OCI-LY7 (cell line): ENCODE measurements at regions not wholly inside any gene's neighbourhood (a gene's known extent, or its start where the extent isn't known, plus 50 kb on each side); places are given as distances from the start of the nearest gene placed in this dataset.

Experiments
- BruUV-seq: library from RNA; stranded (reverse); fragments of 400-500 nt; replicated peaks from 2 replicates; lab custom pipeline; 2021; lab: Mats Ljungman, UMichigan
- CTCF ChIA-PET: fragments of 300-600 bp; sonication (Branson Sonifier 250); formaldehyde crosslinking; loops from one replicate; lab custom pipeline; 2022; ENCODE audit warnings: antibody characterized with exemption; ENCODE audit not compliant: unreplicated experiment; lab: Charles Lee
- POLR2A ChIA-PET: fragments of 300-600 bp; sonication (Branson Sonifier 250); formaldehyde crosslinking; loops from one replicate; lab custom pipeline; 2022; ENCODE audit warnings: antibody characterized with exemption; lab: Charles Lee
- DNase-seq: peaks from one replicate; pipeline ENCODE4 v3.0.0-alpha.2; 2015; ENCODE audit warnings: low spot score
- H2AFZ ChIP-seq: fragments of 200-600 bp; sonication (generic), shearing (Covaris generic); 2 replicates; pipeline ENCODE4 v1.6.1; 2014; ENCODE audit warnings: mild to moderate bottlenecking, antibody characterized with exemption, low read length, moderate library complexity
- H3K27ac ChIP-seq: fragments of 200-600 bp; sonication (generic); 2 replicates; pipeline ENCODE4 v1.5.1; 2014; ENCODE audit warnings: mixed run types, low read depth, mild to moderate bottlenecking, moderate library complexity, low read length, inconsistent platforms; ENCODE audit not compliant: poor library complexity, severe bottlenecking
- H3K36me3 ChIP-seq: fragments of 200-600 bp; sonication (generic); 2 replicates; pipeline ENCODE4 v1.6.1; 2014; ENCODE audit warnings: mild to moderate bottlenecking, antibody characterized with exemption, low read length, moderate library complexity, mixed read lengths; ENCODE audit not compliant: insufficient read depth
- H3K4me1 ChIP-seq: fragments of 200-600 bp; sonication (generic); 2 replicates; pipeline ENCODE4 v1.5.1; 2014; ENCODE audit warnings: mild to moderate bottlenecking, low read length; ENCODE audit not compliant: insufficient read depth, poor library complexity, severe bottlenecking
- H3K4me2 ChIP-seq: fragments of 200-600 bp; sonication (generic); 2 replicates; pipeline ENCODE4 v1.6.1; 2014; ENCODE audit warnings: mild to moderate bottlenecking, low read length
- H3K4me3 ChIP-seq: fragments of 200-600 bp; sonication (generic); 2 replicates; pipeline ENCODE4 v1.5.1; 2014; ENCODE audit warnings: mild to moderate bottlenecking, low read depth, low read length; ENCODE audit not compliant: poor library complexity, severe bottlenecking
- H3K79me2 ChIP-seq: fragments of 200-600 bp; sonication (generic); 2 replicates; pipeline ENCODE4 v1.6.1; 2016; ENCODE audit warnings: low read depth, mild to moderate bottlenecking, low read length, moderate library complexity, mixed read lengths; ENCODE audit not compliant: insufficient read depth
- H3K9me2 ChIP-seq: fragments of 200-600 bp; sonication (generic); 2 replicates; pipeline ENCODE4 v1.6.1; 2016; ENCODE audit warnings: mild to moderate bottlenecking, low read length, mixed read lengths; ENCODE audit not compliant: insufficient read depth
- H3K9me3 ChIP-seq: fragments of 200-600 bp; sonication (generic); 2 replicates; pipeline ENCODE4 v1.6.1; 2014; ENCODE audit warnings: mild to moderate bottlenecking, mixed run types, low read length, mixed read lengths
- H4K20me1 ChIP-seq: fragments of 200-600 bp; sonication (generic); 2 replicates; pipeline ENCODE4 v1.6.1; 2014; ENCODE audit warnings: mild to moderate bottlenecking, antibody characterized with exemption, low read length, moderate library complexity, mixed read lengths; ENCODE audit not compliant: insufficient read depth
- CTCF ChIP-seq: fragments of 200-600 bp; sonication (generic); conservative IDR thresholded peaks from 2 replicates; pipeline ENCODE4 v1.5.1; 2014; ENCODE audit warnings: mild to moderate bottlenecking, antibody characterized with exemption, low read length, moderate library complexity, mixed read lengths
- EZH2phosphoT487 ChIP-seq: fragments of 200-600 bp; sonication (generic); IDR thresholded peaks from 2 replicates; pipeline ENCODE4 v1.6.1; 2018; ENCODE audit warnings: low read depth, borderline replicate concordance, mild to moderate bottlenecking, mixed run types, antibody characterized with exemption, low read length, moderate library complexity, mixed read lengths
- intact Hi-C: fragments of 100-400 bp; cut with micrococcal nuclease; formaldehyde crosslinking; loops from one replicate; pipeline ENCODE4 v1.10.0; 2022; ENCODE audit not compliant: unreplicated experiment

DNA sequence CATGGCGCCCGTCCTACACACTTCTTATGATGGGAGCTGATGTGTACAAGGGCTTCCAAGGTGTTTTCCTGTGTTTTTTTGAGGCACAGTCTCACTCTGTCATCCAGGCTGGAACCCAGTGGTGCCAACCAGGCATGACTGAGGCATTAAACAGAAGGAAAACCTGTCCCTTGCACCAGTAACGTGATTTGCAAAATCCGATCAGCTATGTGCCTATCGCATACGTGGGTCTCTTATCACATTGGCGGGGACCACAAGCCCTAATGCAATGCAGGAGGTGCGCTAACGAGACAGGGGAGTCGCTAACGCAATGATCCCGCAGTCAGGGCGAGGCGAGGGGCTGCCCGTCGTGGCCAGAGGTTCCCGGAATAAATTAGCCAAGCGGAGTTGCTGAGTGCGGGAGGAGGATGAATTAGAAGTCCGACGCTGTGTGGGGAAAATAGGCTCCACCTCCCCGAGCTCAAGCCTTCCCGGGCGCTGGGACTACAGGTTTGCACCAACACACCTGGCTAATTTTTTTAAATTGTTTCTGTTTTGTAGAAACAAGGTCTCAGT lies 162.7 kb downstream of the SHOX start:
- ChIA-PET POLR2A (no interaction called here), CTCF (no interaction called here)
- Histone ChIP-seq H3K9me2 (no peaks in the 10 kb centered on the region), H3K4me1 (no peaks in the 10 kb centered on the region), H4K20me1 (no peaks in the 10 kb centered on the region), H3K79me2 (no peaks in the 10 kb centered on the region), H3K27ac (no peak overlapping the region), H3K4me2 (no peak overlapping the region), H2AFZ (no peak overlapping the region), H3K4me3 (no peak overlapping the region), H3K9me3 (no peaks in the 10 kb centered on the region), H3K36me3 (no peaks in the 10 kb centered on the region)
- TF ChIP-seq CTCF (no peak), EZH2phosphoT487 (no peak)
- intact Hi-C loops = no loop called here
- BruUV-seq = no TSS peak
- DNase-seq = no peak

- H3K4me2 ChIP-seq = no peak overlapping the region
- BruUV-seq = no TSS peak
- no peak overlapping the region for H3K27ac ChIP-seq
- DNase-seq = no peak
- no peaks in the 10 kb centered on the region for H3K79me2 ChIP-seq
- no peak overlapping the region for H3K4me3 ChIP-seq
- TF ChIP-seq EZH2phosphoT487 (no peak), CTCF (no peak)
- H4K20me1 ChIP-seq = no peaks in the 10 kb centered on the region
- intact Hi-C loops = no loop called here
- H3K36me3 ChIP-seq = no peaks in the 10 kb centered on the region
- H3K4me1 ChIP-seq = no peaks in the 10 kb centered on the region
- POLR2A ChIA-PET = no interaction called here
- CTCF ChIA-PET = no interaction called here
- no peaks in the 10 kb centered on the region for H3K9me3 ChIP-seq
- H3K9me2 ChIP-seq = no peaks in the 10 kb centered on the region
- H2AFZ ChIP-seq = no peak overlapping the region
These were observed 161.0 kb downstream of the SHOX start for GRCh38 chrX:791479-792034.

DNA sequence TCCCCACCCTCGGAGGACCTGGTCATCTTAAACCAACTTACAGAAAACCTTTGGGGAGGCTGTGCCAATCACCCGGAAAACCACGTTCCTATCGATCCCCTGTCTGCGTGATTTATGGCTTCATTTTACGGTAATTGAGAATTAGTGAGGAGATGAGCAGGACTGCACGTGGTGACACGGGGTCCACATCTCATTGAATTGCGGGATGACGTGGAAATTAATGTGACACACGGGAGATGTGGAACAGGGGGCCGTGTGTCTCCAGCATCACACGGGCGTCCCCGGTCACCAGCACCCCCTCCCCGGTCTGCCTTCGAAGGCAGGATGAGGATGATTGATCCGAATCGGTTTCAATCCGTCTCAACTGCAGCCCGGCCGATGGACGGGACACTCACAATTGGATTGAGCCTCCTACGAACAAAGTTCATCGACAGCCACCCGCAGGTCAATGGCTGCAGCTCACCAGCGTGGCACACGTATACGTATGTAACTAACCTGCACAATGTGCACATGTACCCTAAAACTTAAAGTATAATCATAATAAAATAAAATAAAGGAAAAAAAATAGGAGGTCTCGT lies 160.3 kb downstream of the SHOX start:
- no peak overlapping the region for H3K4me2 ChIP-seq
- no peaks in the 10 kb centered on the region for H3K79me2 ChIP-seq
- no peaks in the 10 kb centered on the region for H3K9me3 ChIP-seq
- H3K27ac ChIP-seq = no peak overlapping the region
- TF ChIP-seq CTCF (no peak), EZH2phosphoT487 (no peak)
- no peaks in the 10 kb centered on the region for H3K4me1 ChIP-seq
- no peaks in the 10 kb centered on the region for H4K20me1 ChIP-seq
- H3K4me3 ChIP-seq = no peak overlapping the region
- H2AFZ ChIP-seq = no peak overlapping the region
- intact Hi-C loops = no loop called here
- CTCF ChIA-PET = no interaction called here
- H3K36me3 ChIP-seq = no peaks in the 10 kb centered on the region
- POLR2A ChIA-PET = no interaction called here
- no peak for DNase-seq
- H3K9me2 ChIP-seq = no peaks in the 10 kb centered on the region
- no TSS peak for BruUV-seq
